Peyer's patch (tissue), 4 donors: ENCODE measurements at regions not wholly inside any gene's neighbourhood (a gene's known extent, or its start where the extent isn't known, plus 50 kb on each side); places are given as distances from the start of the nearest gene placed in this dataset.

ENCODE experiments used
- DNase-seq, 3 donors: peaks; one replicate each; pipeline ENCODE4 v3.0.0-alpha.2; 2017 to 2019
- H3K27ac ChIP-seq, 4 donors: fragments of 200-600 bp; sonication (generic); one replicate each; pipeline ENCODE4 v1.5.1; 2016 to 2019
- H3K27me3 ChIP-seq, 2 donors: fragments of 200-600 bp; sonication (generic); one replicate each; pipeline ENCODE4 v1.5.1; 2019
- H3K36me3 ChIP-seq, 3 donors: fragments of 200-600 bp; sonication (generic); one replicate each; pipeline ENCODE4 v1.5.1; 2016 to 2019
- H3K4me1 ChIP-seq, 4 donors: fragments of 200-600 bp; sonication (generic); one replicate each; pipeline ENCODE4 v1.5.1; 2016 to 2019
- H3K4me3 ChIP-seq, 4 donors: fragments of 200-600 bp; sonication (generic); 1 replicate in 3 of 4; 2 replicates in 1 of 4; pipeline ENCODE4 v1.5.1; 2016 to 2019; ENCODE audit warnings: mild to moderate bottlenecking in 1 of 4
- H3K9me3 ChIP-seq, 4 donors: fragments of 200-600 bp; sonication (generic); one replicate each; pipeline ENCODE4 v1.5.1; 2016 to 2019; ENCODE audit warnings: mild to moderate bottlenecking in 1 of 4
- POLR2A ChIP-seq, 2 donors: fragments of 450-650 bp; IDR thresholded peaks; one replicate each; pipeline ENCODE4 v1.5.1; 2017; ENCODE audit warnings: antibody characterized with exemption in 2 of 2, mild to moderate bottlenecking in 2 of 2, moderate library complexity in 2 of 2
- TF ChIP-seq, protein P1 (sequence below), 6 experiments: fragments of 450-650 bp in 4 of 6; fragments of 200-600 bp in 2 of 6; sonication (generic) in 1 of 6; IDR thresholded peaks; one replicate each; pipeline ENCODE4 v1.5.1; 2017 to 2019; ENCODE audit warnings: antibody characterized with exemption in 6 of 6, mild to moderate bottlenecking in 3 of 6, moderate library complexity in 1 of 6

DNA sequence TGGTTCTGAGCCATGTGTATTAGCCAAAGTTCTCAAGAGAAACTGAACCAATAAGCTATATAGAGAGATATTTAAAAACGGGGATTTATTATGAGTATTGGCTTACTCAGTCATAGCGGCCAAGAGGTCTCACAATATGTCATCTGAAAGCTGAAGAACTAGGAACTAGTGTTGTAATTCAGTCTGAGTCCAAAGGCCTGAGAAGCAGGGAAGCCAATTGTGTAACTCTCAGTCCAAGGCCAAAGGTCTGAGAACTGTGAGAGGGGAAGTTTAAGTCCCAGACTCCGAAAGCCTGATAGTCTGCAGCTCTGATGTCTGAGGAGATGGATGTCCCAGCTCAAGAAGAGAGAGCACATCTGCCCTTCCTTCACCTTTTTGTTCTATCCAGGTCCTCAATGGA lies 344.8 kb upstream of the USP15 start:
- Histone ChIP-seq H3K4me1 (no peaks in the 10 kb centered on the region), H3K9me3 (no peaks in the 10 kb centered on the region), H3K27ac (no peak overlapping the region), H3K4me3 (no peak overlapping the region), H3K36me3 (no peaks in the 10 kb centered on the region), H3K27me3 (no peaks in the 10 kb centered on the region)
- DNase-seq = no peak
- no peak for TF ChIP-seq POLR2A (IDR thresholded peaks at IDR 0.05)
- TF ChIP-seq, protein P1, sequence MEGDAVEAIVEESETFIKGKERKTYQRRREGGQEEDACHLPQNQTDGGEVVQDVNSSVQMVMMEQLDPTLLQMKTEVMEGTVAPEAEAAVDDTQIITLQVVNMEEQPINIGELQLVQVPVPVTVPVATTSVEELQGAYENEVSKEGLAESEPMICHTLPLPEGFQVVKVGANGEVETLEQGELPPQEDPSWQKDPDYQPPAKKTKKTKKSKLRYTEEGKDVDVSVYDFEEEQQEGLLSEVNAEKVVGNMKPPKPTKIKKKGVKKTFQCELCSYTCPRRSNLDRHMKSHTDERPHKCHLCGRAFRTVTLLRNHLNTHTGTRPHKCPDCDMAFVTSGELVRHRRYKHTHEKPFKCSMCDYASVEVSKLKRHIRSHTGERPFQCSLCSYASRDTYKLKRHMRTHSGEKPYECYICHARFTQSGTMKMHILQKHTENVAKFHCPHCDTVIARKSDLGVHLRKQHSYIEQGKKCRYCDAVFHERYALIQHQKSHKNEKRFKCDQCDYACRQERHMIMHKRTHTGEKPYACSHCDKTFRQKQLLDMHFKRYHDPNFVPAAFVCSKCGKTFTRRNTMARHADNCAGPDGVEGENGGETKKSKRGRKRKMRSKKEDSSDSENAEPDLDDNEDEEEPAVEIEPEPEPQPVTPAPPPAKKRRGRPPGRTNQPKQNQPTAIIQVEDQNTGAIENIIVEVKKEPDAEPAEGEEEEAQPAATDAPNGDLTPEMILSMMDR (IDR thresholded peaks at IDR 0.05) = no peak

DNA sequence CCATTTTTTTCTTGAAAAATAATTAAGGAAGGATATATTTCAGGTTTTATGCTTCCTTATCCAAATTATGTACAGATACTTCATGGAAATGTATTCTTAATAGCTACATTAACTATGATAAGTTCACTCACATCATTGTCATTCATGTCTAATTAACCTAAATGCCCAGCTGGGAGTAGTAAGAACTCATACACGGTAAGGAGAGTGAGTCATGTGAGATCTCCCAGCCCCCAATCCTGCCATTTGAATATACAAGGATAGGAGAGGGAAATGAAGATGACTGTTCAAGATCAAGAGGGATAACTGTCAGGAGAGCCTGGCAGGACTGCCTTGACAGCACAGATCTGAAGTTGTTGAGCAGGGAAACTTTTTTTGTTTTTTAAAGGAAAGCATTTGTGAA lies 343.4 kb upstream of the USP15 start:
- Histone ChIP-seq H3K27me3 (no peaks in the 10 kb centered on the region), H3K9me3 (no peaks in the 10 kb centered on the region), H3K27ac (no peak overlapping the region), H3K4me1 (no peaks in the 10 kb centered on the region), H3K36me3 (no peaks in the 10 kb centered on the region), H3K4me3 (no peak overlapping the region)
- TF ChIP-seq, protein P1 (IDR thresholded peaks at IDR 0.05) = no peak
- no peak for TF ChIP-seq POLR2A (IDR thresholded peaks at IDR 0.05)
- DNase-seq = no peak

DNA sequence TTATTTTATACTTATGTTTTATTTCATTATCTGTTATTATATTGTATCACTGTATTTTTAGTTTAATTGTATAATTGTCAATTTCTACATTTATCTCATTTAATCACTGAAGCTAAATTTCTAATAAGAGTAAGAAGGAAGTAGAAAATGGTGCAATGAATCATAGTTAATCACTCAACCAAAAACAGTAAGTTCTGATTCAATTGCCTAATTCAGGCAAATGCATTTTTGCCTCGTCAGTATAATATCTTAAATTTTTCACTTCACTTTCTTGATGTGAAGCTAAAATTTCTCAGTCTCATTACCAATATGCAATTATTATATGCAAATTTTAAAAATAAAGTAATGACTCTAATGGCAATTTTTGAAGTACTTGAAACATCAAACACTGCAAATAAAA lies 340.5 kb upstream of the USP15 start:
- H3K27me3 ChIP-seq = no peaks in the 10 kb centered on the region
- no peak overlapping the region for H3K27ac ChIP-seq
- no peak for TF ChIP-seq POLR2A (IDR thresholded peaks at IDR 0.05)
- TF ChIP-seq, protein P1 (IDR thresholded peaks at IDR 0.05) = no peak
- no peak for DNase-seq
- H3K4me3 ChIP-seq = no peak overlapping the region
- no peaks in the 10 kb centered on the region for H3K36me3 ChIP-seq
- no peaks in the 10 kb centered on the region for H3K9me3 ChIP-seq
- no peaks in the 10 kb centered on the region for H3K4me1 ChIP-seq

DNA sequence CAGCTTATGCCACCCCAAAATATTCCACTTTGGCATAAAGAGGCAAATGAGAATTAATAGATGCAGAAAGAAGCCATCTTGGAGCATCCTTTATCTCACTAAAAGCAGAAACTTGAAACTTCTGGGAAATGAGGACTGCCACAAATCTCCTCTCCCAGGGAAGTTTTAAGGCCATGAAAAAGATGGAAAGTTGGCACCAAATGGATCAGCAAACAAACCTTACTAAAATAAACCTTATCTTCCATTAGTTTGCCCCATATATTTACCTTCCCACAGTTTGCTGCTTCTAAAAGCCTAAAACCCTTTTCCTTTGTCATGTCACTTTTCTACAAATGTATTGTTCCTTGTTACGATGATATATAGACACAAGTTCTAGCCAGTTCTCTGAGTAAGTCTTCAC lies 340.0 kb upstream of the USP15 start:
- Histone ChIP-seq H3K9me3 (no peaks in the 10 kb centered on the region), H3K27ac (no peak overlapping the region), H3K27me3 (no peaks in the 10 kb centered on the region), H3K4me3 (no peak overlapping the region), H3K36me3 (no peaks in the 10 kb centered on the region), H3K4me1 (no peaks in the 10 kb centered on the region)
- TF ChIP-seq, protein P1 (IDR thresholded peaks at IDR 0.05) = no peak
- no peak for TF ChIP-seq POLR2A (IDR thresholded peaks at IDR 0.05)
- DNase-seq = no peak

DNA sequence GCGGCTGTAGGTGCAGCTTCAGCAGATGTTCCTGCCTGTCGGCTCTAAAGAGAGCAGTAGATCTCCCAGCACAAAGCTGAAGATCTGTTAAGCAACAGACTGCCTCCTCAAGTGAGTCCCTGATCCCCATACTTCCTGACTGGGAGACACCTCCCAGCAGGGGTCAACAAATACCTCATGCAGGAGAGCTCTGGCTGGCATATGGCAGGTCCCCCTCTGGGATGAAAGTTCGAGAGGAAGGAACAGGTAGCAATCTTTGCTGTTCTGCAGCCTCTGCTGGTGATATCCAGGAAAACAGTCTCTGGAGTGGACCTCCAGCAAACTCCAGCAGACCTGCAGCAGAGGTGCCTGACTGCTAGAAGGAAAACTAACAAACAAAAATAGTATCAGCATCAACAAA lies 337.1 kb upstream of the USP15 start:
- H3K36me3 ChIP-seq = no peaks in the 10 kb centered on the region
- TF ChIP-seq POLR2A (IDR thresholded peaks at IDR 0.05) = no peak
- TF ChIP-seq, protein P1 (IDR thresholded peaks at IDR 0.05) = no peak
- H3K27me3 ChIP-seq = no peaks in the 10 kb centered on the region
- peaks cover 0 to 3% (median 0%) of the 10 kb centered on the region in 4 donors for H3K9me3 ChIP-seq
- H3K4me1 ChIP-seq = no peaks in the 10 kb centered on the region
- H3K27ac ChIP-seq = no peak overlapping the region
- no peak overlapping the region for H3K4me3 ChIP-seq
- DNase-seq = no peak

DNA sequence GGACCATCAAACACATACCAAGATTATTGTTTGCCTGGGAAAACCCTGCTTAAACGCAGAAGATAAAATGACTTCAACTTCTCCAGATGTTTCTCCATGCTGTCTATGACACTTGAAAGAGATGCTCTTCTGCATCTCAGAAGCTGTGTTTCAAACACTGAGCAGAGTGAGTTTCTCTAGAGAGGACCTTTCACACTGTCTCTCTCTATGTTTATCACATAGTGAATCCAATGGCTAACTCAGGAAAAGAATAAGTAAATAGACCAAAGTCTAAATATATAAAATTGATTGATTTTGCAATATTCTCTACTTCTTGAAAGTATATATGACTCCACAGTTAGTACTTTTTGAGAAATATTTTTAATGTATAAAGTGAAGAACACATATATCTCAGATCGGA lies 325.6 kb upstream of the USP15 start:
- no peak for DNase-seq
- Histone ChIP-seq H3K36me3 (no peaks in the 10 kb centered on the region), H3K4me3 (no peak overlapping the region), H3K27ac (no peak overlapping the region), H3K27me3 (no peaks in the 10 kb centered on the region), H3K9me3 (no peaks in the 10 kb centered on the region), H3K4me1 (no peaks in the 10 kb centered on the region)
- TF ChIP-seq POLR2A (IDR thresholded peaks at IDR 0.05) = no peak
- TF ChIP-seq, protein P1 (IDR thresholded peaks at IDR 0.05) = no peak
